Neural progenitor cell (in vitro differentiated cells): ENCODE measurements at regions not wholly inside any gene's neighbourhood (a gene's known extent, or its start where the extent isn't known, plus 50 kb on each side); places are given as distances from the start of the nearest gene placed in this dataset.

Experiments used
- EZH2phosphoT487 ChIP-seq: fragments of 200-600 bp; sonication (generic); IDR thresholded peaks from 2 replicates; pipeline ENCODE4 v1.6.1; 2017; ENCODE audit warnings: antibody characterized with exemption
- TF ChIP-seq, protein P1 (sequence below): fragments of 200-600 bp; sonication (generic); IDR thresholded peaks from 2 replicates; pipeline ENCODE4 v1.5.1; 2017; ENCODE audit warnings: antibody characterized with exemption, mild to moderate bottlenecking

GRCh38 chr22:49143812-49144211 lies 683.9 kb downstream of the BRD1 start:
- TF ChIP-seq EZH2phosphoT487 = no peak
- TF ChIP-seq, protein P1, sequence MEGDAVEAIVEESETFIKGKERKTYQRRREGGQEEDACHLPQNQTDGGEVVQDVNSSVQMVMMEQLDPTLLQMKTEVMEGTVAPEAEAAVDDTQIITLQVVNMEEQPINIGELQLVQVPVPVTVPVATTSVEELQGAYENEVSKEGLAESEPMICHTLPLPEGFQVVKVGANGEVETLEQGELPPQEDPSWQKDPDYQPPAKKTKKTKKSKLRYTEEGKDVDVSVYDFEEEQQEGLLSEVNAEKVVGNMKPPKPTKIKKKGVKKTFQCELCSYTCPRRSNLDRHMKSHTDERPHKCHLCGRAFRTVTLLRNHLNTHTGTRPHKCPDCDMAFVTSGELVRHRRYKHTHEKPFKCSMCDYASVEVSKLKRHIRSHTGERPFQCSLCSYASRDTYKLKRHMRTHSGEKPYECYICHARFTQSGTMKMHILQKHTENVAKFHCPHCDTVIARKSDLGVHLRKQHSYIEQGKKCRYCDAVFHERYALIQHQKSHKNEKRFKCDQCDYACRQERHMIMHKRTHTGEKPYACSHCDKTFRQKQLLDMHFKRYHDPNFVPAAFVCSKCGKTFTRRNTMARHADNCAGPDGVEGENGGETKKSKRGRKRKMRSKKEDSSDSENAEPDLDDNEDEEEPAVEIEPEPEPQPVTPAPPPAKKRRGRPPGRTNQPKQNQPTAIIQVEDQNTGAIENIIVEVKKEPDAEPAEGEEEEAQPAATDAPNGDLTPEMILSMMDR = no peak
